Effector memory CD8-positive, alpha-beta T cell (primary cell): ENCODE measurements at regions not wholly inside any gene's neighbourhood (a gene's known extent, or its start where the extent isn't known, plus 50 kb on each side); places are given as distances from the start of the nearest gene placed in this dataset.

Source experiments
- ATAC-seq: fragments of 150-1000 bp; cut with Tn5 transposase; replicated peaks from 2 replicates; pipeline ENCODE4 v1.10.0; 2021; ENCODE audit warnings: mild to moderate bottlenecking, moderate library complexity
- DNase-seq, 3 experiments: peaks; one replicate each; pipeline ENCODE4 v3.0.0; 2021
- H3K27ac Mint-ChIP-seq, 2 donors: one replicate each; pipeline ENCODE4 v1.8.0; 2022; ENCODE audit warnings: mild to moderate bottlenecking in 2 of 2, mixed read lengths in 2 of 2, moderate library complexity in 2 of 2
- H3K27me3 Mint-ChIP-seq, 2 donors: one replicate each; pipeline ENCODE4 v1.8.0; 2022; ENCODE audit warnings: mixed read lengths in 2 of 2
- H3K36me3 Mint-ChIP-seq: one replicate; pipeline ENCODE4 v1.8.0; 2022; ENCODE audit warnings: mild to moderate bottlenecking, moderate library complexity, mixed read lengths; ENCODE audit not compliant: insufficient read depth
- H3K4me1 Mint-ChIP-seq, 2 donors: one replicate each; pipeline ENCODE4 v1.8.0; 2022; ENCODE audit warnings: low read depth in 2 of 2, mixed read lengths in 2 of 2
- H3K4me3 Mint-ChIP-seq, 2 donors: one replicate each; pipeline ENCODE4 v1.8.0; 2022; ENCODE audit warnings: mild to moderate bottlenecking in 2 of 2, mixed read lengths in 2 of 2, moderate library complexity in 2 of 2
- H3K9me3 Mint-ChIP-seq, 2 donors: one replicate each; pipeline ENCODE4 v1.8.0; 2022; ENCODE audit warnings: mixed read lengths in 2 of 2

DNA sequence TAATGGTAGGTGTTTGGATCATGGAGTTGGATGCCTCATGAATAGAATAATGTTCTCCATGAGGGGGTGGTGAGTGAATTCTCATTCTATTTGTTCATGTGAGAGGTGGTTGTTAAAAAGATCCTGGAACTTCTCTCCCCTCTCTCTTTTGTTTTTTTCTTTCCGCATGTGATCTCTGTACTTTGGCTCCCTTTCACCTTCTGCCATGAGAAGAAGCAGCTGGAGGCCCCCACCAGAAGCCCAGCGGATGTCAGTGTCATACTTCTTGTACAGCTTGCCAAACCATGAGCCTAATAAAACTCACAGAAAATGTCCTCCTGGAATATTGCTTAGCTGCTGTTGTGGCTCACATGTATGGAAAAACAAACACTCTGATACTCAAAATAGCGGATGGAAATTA lies 1212.3 kb upstream of the NCAM2 start:
- no peaks in the 10 kb centered on the region for H3K4me1 Mint-ChIP-seq
- DNase-seq (no peak), ATAC-seq (no peak)
- no peaks in the 10 kb centered on the region for H3K36me3 Mint-ChIP-seq
- H3K4me3 Mint-ChIP-seq, result no peak overlapping the region
- no peaks in the 10 kb centered on the region for H3K27me3 Mint-ChIP-seq
- peaks cover 12 to 22% of the 10 kb centered on the region in 2 donors for H3K9me3 Mint-ChIP-seq
- H3K27ac Mint-ChIP-seq, result no peak overlapping the region

DNA sequence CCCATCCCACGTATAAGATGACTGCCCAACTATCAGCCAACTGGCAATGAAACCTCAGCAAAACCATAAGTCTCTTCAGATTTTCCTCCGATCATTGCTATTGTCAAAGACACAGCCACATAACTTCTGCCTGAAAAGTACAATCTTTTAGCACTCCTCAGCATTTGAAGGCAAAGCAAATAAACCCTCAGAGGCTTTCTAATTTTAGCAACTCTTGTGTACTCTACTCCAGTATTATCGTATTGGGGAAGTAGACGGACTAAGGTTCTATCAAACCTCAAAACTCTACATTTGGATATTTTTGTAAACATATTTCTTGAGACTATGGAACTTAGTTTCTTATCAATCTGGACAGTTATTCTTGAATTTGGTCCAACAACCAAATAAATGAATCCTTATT lies 1206.2 kb upstream of the NCAM2 start:
- Mint-ChIP-seq H3K36me3 (no peaks in the 10 kb centered on the region), H3K27ac (no peak overlapping the region), H3K4me1 (no peaks in the 10 kb centered on the region), H3K4me3 (no peak overlapping the region), H3K27me3 (no peaks in the 10 kb centered on the region), H3K9me3 (peaks cover 6 to 9% of the 10 kb centered on the region in 2 donors)
- DNase-seq, result no peak
- ATAC-seq, result no peak

DNA sequence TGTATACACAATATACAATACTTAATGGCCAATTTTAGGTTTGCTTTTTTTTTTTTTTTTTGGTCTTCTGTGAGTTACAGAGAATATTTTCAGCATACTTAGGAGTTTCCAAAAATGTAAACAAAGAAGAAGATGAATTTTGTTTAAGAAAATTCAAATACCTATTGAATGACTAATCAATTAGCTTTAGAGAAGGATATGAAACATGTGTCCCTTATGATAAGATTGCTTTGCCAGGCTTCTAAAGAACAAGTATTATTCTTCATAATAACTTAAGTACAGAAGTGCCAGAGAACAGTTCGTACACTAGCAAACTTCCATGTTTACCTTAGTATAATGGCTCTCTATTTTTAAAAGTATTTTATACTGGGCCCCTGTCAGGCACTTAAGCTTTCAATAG lies 1191.0 kb upstream of the NCAM2 start:
- H3K4me3 Mint-ChIP-seq, result no peak overlapping the region
- peaks cover 6 to 9% of the 10 kb centered on the region in 2 donors for H3K9me3 Mint-ChIP-seq
- no peaks in the 10 kb centered on the region for H3K4me1 Mint-ChIP-seq
- no peaks in the 10 kb centered on the region for H3K36me3 Mint-ChIP-seq
- DNase-seq (no peak), ATAC-seq (no peak)
- no peaks in the 10 kb centered on the region for H3K27me3 Mint-ChIP-seq
- no peak overlapping the region for H3K27ac Mint-ChIP-seq

DNA sequence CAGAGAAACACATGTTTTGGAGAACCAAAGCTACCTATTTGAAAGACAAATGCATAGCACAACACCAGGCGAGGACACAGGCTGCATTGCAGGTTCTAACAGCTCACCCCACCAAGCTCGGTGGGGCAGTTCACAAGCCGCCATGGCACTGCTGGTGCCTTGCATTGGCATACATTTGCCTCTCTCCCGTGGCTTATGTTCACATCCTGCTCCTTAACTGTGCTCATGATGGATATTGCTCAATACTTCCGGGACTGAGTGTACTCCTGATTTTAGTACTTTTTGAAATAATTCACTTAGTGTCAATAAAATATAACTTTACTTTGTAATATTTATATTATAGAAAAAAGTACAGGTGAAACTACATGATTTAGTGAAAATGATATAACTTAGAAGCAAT lies 1187.4 kb upstream of the NCAM2 start:
- H3K27ac Mint-ChIP-seq, result no peak overlapping the region
- H3K27me3 Mint-ChIP-seq, result no peaks in the 10 kb centered on the region
- DNase-seq (no peak), ATAC-seq (no peak)
- no peaks in the 10 kb centered on the region for H3K36me3 Mint-ChIP-seq
- no peaks in the 10 kb centered on the region for H3K4me1 Mint-ChIP-seq
- peaks cover 4 to 8% of the 10 kb centered on the region in 2 donors for H3K9me3 Mint-ChIP-seq
- H3K4me3 Mint-ChIP-seq, result no peak overlapping the region

DNA sequence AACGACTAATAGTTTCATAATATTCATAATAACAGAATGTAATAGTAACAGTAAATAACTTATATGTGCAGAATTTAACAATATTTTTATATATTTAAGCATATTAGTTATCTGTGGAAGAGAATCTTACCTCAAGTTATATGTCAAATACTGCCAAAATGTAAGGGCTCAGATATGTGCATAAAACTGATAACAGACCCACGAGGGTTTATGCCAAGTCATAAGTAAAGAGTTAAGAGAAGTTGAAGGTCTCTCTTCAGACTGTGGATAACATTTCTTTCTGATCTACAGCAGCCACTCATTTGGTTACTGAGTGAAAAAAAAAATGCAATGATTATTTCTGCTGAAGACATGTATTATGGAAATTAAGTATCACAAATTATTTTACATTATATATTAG lies 1167.8 kb upstream of the NCAM2 start:
- Mint-ChIP-seq H3K9me3 (peaks cover 0 to 7% of the 10 kb centered on the region in 2 donors), H3K36me3 (no peaks in the 10 kb centered on the region), H3K27me3 (no peaks in the 10 kb centered on the region), H3K4me3 (no peak overlapping the region), H3K4me1 (no peaks in the 10 kb centered on the region), H3K27ac (no peak overlapping the region)
- DNase-seq, result no peak
- ATAC-seq, result no peak

DNA sequence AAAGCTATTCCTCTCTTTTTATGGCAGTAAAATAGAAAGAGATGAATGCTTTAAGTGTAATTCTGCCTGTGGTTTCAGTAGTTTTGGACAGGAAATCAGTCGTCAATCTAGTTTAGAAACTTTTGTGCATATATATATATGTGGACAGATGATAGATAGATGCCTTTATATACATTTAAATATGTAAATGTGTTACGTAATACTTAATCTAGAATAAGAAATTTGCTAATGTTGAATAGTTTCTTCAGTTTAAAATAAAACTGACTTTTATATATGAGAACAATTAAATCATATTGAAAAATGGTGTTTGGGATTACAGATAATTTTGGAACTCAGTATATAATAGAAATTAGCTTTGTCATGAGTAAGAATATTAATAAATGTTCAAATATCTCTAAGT lies 1165.7 kb upstream of the NCAM2 start:
- no peaks in the 10 kb centered on the region for H3K27me3 Mint-ChIP-seq
- DNase-seq (no peak), ATAC-seq (no peak)
- H3K36me3 Mint-ChIP-seq, result no peaks in the 10 kb centered on the region
- no peak overlapping the region for H3K4me3 Mint-ChIP-seq
- no peak overlapping the region for H3K27ac Mint-ChIP-seq
- H3K9me3 Mint-ChIP-seq, result peaks cover 0 to 5% of the 10 kb centered on the region in 2 donors
- H3K4me1 Mint-ChIP-seq, result no peaks in the 10 kb centered on the region

DNA sequence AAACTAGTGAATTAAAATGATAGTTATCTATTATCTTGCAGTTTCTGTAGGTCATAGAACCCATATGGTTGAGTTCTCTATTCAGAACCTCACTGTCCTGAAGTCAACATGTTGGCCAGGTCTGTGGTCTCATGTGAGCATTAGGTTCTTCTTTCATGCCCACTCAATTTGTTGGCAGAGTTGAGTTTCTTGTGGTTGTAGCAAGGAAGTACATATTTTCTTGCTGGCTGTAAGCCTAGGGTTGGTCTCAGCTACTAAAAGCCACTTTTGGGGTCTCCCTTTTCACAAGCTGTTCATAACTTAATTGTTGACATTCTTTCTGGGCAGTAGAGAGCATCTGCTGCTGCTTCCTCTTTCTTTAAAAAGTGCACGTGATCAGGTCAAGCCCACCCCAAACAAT lies 1165.1 kb upstream of the NCAM2 start:
- Mint-ChIP-seq H3K36me3 (no peaks in the 10 kb centered on the region), H3K27me3 (no peaks in the 10 kb centered on the region), H3K4me3 (no peak overlapping the region), H3K27ac (no peak overlapping the region), H3K4me1 (no peaks in the 10 kb centered on the region), H3K9me3 (peaks cover 0 to 5% of the 10 kb centered on the region in 2 donors)
- DNase-seq (no peak), ATAC-seq (no peak)

DNA sequence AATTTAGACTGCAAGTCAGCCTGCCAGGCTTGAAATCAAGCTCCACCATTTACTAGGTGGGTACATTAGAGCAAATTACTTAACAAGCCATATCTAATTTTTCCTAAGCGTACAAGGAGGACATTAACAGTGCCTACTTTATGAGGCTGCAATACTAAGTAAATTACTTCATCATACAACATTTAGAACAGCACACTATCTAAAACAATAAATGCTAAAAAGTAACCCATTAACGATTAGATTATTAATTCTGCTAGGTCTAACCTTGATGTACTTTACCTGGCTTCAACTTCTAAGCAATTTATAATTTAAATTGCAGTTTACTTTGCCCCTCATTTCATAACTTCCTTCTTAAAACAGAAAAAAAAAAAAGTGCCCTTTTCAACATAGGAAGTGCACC lies 1155.6 kb upstream of the NCAM2 start:
- Mint-ChIP-seq H3K4me1 (no peaks in the 10 kb centered on the region), H3K27ac (no peak overlapping the region), H3K27me3 (no peaks in the 10 kb centered on the region), H3K36me3 (no peaks in the 10 kb centered on the region), H3K4me3 (no peak overlapping the region), H3K9me3 (peaks cover 6 to 8% of the 10 kb centered on the region in 2 donors)
- no peak for ATAC-seq
- no peak for DNase-seq

DNA sequence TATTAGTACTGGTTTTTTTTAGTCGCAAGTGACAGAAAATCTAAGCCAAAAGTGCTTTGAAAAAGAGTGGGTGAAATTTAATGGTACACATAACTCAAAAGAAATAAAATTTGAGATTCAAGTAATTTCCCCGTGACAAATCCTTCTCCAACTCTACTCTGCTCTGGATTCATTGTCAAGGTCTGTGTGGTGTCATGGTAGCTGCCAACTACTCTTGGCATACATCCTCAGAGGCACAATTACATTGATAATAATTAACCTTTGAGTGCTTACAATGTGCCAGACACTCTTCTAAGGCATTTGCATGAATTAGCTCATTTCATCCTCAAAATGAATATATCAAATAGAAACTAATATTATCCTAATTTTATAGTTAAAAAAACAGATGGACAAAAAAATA lies 1153.9 kb upstream of the NCAM2 start:
- Mint-ChIP-seq H3K36me3 (no peaks in the 10 kb centered on the region), H3K4me1 (no peaks in the 10 kb centered on the region)
- no peak for ATAC-seq

DNA sequence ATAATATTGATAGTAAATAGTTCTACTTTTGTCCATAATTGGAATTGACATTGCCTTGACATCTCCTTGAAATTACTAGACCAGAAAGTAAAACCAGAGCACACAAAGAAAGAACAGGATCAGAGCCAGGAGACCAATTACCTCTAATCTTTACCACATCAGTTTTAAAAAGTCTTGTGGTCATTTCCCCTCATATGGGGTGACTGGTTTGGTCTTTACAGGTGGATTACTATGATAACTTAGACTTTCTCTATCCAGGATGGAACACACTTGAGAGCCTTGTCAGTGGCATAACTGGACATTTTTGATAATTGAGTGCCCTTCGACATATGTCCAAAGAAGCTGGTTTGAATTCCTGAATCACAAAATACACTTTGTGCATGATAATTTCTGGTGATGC lies 1148.1 kb upstream of the NCAM2 start:
- Mint-ChIP-seq H3K4me1 (no peaks in the 10 kb centered on the region), H3K27me3 (no peaks in the 10 kb centered on the region), H3K27ac (no peak overlapping the region), H3K9me3 (peaks cover 0 to 7% of the 10 kb centered on the region in 2 donors), H3K36me3 (no peaks in the 10 kb centered on the region), H3K4me3 (no peak overlapping the region)
- DNase-seq (no peak), ATAC-seq (no peak)

More for the DNA sequence above, 1153.9 kb upstream of the NCAM2 start:
- Mint-ChIP-seq H3K4me3 (no peak overlapping the region), H3K27me3 (no peaks in the 10 kb centered on the region), H3K9me3 (peaks cover 0 to 2% of the 10 kb centered on the region in 2 donors), H3K27ac (no peak overlapping the region)
- DNase-seq, result no peak

DNA sequence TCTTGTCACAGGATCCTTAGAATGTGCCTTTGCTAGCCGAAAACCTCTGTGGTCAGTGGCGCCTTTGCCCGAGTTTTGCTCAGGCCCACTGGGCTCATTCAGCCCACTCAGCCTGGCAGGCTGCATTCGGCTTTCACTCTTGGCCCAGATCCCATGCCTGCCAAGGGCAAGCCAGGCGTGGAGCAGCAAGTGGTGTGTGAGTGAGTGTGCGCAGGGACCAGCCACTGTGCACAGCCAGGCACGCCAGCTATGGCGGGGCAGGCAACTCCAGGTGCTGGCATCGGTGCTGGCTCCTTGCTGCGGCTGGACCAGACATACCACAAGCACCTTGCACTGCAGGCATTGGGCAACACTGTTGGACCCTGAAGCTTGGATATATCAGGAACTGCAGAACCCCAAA lies 1145.1 kb upstream of the NCAM2 start:
- DNase-seq (no peak), ATAC-seq (no peak)
- H3K9me3 Mint-ChIP-seq, result peaks cover 0 to 8% of the 10 kb centered on the region in 2 donors
- no peak overlapping the region for H3K4me3 Mint-ChIP-seq
- H3K4me1 Mint-ChIP-seq, result no peaks in the 10 kb centered on the region
- H3K27ac Mint-ChIP-seq, result no peak overlapping the region
- H3K27me3 Mint-ChIP-seq, result no peaks in the 10 kb centered on the region
- no peaks in the 10 kb centered on the region for H3K36me3 Mint-ChIP-seq

DNA sequence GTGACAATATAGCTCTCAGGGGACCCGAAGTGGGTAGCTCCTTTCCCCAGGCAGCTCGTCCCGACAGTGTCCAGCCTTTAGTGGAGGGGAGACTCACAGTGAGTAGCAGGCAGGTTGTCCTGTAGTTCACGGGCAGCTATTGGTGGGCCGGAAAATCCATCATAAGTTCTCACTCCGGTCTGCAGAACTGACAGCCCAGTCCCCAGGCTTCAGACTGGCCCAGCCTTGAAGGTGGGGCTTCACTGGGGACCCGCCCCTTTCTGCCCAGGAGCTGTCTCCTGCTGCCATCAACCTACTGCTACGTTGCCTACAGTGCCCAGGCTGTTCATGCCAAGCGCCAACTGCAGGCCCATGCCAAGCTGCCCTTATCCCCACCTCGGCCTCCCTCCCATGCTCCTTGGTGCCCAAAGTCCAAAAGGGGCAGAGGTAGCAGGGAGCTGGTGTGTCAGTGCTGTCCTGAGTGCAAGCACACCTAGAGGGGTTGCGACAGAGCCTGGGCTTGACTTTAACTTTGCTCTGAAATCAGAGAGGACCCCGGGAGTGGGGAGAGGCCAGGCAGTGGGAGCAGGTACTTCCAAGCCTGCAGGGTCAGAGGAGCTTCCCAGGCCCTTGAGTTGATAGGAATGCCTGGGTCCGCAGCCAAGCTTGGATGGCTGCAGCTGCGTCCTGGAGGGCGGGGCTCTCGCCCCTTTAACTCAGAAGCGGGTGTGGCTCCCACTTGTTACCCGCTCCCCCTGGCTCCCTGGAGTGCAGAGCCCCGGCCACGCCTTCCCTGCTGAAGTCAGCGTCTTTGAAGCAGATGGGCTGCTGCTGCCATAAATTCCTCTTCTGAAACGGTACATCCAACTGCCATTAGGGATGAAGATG lies 1144.3 kb upstream of the NCAM2 start:
- no peaks in the 10 kb centered on the region for H3K36me3 Mint-ChIP-seq
- no peak overlapping the region for H3K27ac Mint-ChIP-seq
- no peaks in the 10 kb centered on the region for H3K27me3 Mint-ChIP-seq
- H3K4me1 Mint-ChIP-seq, result no peaks in the 10 kb centered on the region
- H3K9me3 Mint-ChIP-seq, result peaks cover 0 to 8% of the 10 kb centered on the region in 2 donors
- DNase-seq (no peak), ATAC-seq (no peak)
- no peak overlapping the region for H3K4me3 Mint-ChIP-seq

DNA sequence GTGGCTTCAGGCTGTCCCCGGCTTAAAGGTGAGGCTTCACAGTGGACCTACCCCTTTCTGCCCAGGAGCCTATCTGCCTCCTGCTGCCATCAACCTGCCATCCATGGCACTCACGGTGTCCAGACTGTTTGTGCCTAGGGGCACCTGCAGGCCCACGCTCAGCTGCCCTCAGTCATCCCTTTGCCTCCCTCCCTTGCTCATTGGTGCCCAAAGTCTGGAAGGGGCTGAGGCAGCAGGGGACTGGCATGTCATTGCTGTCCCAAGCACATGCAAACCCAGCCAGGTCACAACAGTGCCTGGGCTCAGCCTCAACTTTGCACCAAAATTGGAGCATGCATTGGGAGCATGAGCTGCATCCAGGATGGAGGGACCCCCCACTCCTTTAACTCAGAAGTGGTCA lies 1142.7 kb upstream of the NCAM2 start:
- Mint-ChIP-seq H3K4me1 (no peaks in the 10 kb centered on the region), H3K27ac (no peak overlapping the region), H3K4me3 (no peak overlapping the region), H3K9me3 (peaks cover 0 to 6% of the 10 kb centered on the region in 2 donors), H3K36me3 (no peaks in the 10 kb centered on the region), H3K27me3 (no peaks in the 10 kb centered on the region)
- DNase-seq (no peak), ATAC-seq (no peak)

DNA sequence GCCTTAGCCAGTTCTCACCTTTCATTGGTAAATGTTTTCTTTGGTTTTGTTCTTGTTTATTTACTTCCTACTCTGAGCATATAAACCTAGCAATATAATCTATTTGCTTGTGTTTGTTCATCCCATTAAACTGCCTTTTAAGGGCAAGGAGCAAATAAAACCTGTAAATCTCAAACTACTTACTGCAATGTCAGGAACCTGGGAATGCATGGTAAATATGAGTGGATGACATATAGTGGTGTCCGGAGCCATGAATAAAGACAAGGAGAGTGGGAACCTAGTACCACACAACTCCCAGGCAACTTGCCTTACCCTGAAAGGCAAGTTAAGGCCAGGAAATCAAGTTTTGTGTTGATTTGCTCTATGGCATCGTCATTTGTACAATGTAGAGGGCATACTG lies 1133.7 kb upstream of the NCAM2 start:
- no peak for DNase-seq
- Mint-ChIP-seq H3K4me3 (no peak overlapping the region), H3K27ac (no peak overlapping the region), H3K36me3 (no peaks in the 10 kb centered on the region), H3K27me3 (no peaks in the 10 kb centered on the region), H3K9me3 (peaks cover 0 to 2% of the 10 kb centered on the region in 2 donors), H3K4me1 (no peaks in the 10 kb centered on the region)
- ATAC-seq, result no peak
